Left lobe of liver (tissue), 2 donors: ENCODE measurements at regions not wholly inside any gene's neighbourhood (a gene's known extent, or its start where the extent isn't known, plus 50 kb on each side); places are given as distances from the start of the nearest gene placed in this dataset.
A peak's percentile ranks its signal among the peaks of the same experiment; 100 is the strongest.

Experiments used
- ATAC-seq: fragments of 200-7000 bp; cut with Tn5 transposase; one replicate; pipeline ENCODE4 v1.9.1; 2020; ENCODE audit warnings: mild to moderate bottlenecking, moderate library complexity
- DNase-seq: peaks from one replicate; pipeline ENCODE4 v3.0.0-alpha.2; 2020; ENCODE audit warnings: low spot score
- donor health status: DM: no; HTN: no; CAD: no; lungs with moderate emphysema.
- donor health status: DM: no; HTN: yes; CAD: no.

DNA sequence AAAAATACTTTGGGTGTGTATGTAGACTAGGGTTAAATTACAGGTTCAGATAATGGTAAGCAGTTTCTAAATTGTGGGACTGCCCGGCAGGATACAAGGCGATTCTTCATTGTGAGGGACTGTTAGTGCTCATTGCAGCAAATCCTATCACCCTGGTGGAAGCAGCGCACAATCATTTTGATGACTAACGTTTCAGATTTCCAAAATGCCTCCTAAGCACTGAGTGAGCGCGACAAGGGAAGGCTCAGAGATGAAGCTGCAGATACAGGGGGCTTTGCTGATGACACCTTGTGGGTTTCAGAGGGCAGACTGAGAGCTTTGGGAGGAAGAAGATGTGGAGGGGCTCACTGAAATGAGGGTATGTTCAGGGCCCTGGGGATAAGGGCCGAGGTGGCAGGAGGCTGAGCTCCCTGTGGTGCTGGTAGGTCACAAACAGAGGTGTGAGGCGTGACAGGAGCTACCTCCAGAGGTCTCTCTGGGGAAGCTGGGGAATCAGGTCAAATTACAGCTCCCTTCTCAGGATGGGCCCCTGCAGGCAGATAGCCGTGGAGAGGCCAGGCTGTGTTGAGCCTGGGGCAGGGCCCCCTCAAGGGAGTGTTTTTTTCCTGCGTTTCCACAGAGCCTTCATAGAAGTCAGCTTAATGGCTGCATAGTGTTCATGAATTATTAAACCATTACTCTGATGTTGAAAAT, 84.5 kb upstream of the FYN start:
- ATAC-seq: no peak
- no peak for DNase-seq

GRCh38 chr6:111958534-111958933, 85.3 kb upstream of the FYN start:
- no peak for ATAC-seq
- DNase-seq: no peak

- no peak for ATAC-seq
Observed at GRCh38 chr6:111959766-111960165, 86.5 kb upstream of the FYN start.

GRCh38 chr6:111967131-111967530, 86.8 kb upstream of the CCN6 start:
- DNase-seq (no peak), ATAC-seq (no peak)

More at GRCh38 chr6:111959766-111960165, 86.5 kb upstream of the FYN start:
- no peak for DNase-seq

DNA sequence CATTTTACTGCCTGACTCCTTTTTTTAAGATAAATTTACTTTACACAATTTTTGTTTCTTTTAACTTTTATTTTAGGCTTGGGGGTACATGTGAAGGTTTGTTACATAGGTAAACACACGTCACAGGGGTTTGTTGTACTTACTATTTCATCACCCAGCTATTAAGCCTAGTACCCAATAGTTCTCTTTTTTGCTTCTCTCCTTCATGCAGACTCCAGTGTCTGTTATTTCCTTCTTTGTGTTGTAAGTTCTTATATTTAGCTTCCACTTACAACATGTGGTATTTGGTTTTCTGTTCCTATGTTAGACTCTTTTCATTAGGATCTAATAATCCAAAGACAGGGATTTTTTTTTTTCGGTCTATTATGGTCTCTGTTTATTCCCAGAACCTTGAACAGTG, 83.5 kb upstream of the CCN6 start:
- DNase-seq: no peak
- ATAC-seq: no peak

DNA sequence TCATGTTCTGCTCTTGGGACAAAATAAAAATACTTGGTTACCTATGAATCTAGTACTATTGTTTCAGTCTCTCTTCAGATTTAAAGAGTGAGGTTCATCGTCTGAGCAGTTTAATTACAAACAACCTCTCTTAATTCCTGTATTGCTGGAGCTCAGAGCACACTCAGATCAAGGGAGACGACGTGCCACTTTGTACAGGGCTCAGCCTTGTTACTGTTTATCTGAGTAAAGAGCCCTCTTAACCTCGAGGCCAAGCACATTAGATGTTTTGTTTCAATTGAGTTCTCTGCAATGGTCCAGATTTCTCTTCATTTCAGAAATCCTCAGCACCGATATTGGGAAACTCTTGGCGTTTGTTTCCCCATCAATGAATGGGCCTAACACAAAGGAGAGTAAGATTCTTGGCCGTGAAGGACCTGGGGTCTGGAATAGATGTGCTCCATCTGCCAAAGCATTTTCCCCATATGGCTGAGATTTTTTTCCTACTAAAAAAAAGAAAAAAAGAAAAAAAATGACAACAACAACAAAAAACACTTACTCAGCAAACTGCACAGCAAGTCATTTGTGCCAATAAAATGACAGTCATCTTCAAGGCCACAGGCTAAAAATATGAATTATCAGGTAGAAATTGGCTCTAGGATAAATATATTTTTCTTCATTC, 82.6 kb upstream of the CCN6 start:
- DNase-seq: no peak
- ATAC-seq: no peak

GRCh38 chr6:111971866-111972532, 81.9 kb upstream of the CCN6 start:
- ATAC-seq: no peak

DNA sequence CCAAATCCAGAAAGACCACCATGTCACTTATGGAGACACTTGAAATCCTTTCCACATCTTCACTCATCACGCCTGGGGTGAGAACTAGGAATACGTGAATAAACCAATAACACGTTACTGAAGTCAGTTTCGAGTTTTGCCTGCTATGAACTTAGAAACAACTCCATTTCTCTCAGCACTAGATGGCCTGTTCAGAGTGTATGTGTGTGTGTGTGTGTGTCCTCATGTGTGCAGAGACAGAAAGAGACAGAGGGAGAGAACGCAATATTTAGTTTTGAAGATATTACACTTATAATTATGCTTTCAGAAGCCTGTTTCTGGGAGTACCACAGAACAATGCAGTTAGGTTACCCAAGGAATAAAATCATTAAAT, 81.2 kb upstream of the CCN6 start:
- DNase-seq: no peak
- no peak for ATAC-seq

More at GRCh38 chr6:111971866-111972532, 81.9 kb upstream of the CCN6 start:
- no peak for DNase-seq

DNA sequence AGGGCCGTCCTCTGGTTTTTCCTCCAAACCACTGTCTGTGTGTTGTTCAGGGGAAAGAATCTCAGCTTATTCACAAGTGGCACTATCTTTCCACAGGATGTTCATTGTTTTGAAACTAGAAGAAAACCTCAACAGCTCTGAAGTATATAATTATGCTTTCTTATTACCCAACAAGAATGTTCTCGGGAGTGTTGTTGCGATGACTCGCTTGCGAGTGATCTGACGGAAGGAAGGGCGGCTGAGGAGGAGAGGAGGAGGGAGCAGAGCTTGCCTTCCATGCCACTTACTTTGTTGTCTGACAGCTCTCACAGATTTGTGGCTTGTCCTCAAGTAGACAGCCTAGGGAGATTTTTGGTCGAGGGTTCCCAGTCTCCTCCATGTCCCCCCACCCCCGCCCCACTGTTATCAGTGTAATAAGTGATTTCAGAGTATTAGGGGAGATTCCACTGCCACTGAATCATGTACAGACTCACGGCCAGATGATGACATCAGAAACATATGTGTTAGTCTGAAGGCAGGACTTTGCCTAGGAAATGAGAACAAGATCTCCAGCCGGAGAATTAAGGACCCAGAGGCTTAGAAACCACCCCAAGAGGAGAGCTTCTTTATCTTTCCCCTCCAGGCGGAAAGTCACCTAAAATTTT, 80.7 kb upstream of the CCN6 start:
- DNase-seq (no peak), ATAC-seq (no peak)

DNA sequence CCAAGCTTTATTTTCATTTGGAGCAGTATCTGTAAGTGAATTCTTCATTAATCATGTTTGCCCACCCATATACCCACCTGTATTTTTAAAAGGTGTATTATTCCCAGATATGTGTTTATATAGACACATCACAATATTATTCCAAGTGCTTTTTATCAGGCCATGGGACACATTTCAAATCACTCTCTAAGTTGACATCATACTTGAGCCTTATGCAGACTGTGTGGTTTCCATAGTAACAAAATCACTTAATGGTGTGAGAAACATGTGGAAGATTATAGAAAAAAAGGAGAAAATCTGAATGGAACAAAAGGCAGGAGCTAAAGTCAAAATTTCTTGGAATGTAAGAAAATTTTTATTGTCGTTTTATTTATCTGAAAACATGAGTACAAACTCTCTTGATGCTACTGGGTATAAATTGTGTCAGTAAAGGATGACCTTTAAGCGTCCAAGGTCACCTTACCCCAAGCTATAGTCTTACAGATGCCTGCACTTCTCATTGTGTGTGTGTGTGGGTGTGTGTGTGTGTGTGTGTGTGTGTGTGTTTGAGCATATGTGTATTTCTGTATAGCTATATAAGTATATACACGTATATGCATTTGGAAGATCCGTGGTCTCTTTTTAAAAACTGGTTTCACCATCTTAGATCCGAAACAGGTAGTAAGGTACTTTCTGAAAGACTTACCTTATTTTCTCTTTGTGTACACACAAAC, 79.8 kb upstream of the CCN6 start:
- ATAC-seq: no peak
- DNase-seq: no peak

- DNase-seq: no peak
- ATAC-seq: no peak
Observed at GRCh38 chr6:111975466-111975865, 78.4 kb upstream of the CCN6 start.

- DNase-seq: no peak
- ATAC-seq: no peak
Observed at GRCh38 chr6:111976139-111976538, 77.8 kb upstream of the CCN6 start.

DNA sequence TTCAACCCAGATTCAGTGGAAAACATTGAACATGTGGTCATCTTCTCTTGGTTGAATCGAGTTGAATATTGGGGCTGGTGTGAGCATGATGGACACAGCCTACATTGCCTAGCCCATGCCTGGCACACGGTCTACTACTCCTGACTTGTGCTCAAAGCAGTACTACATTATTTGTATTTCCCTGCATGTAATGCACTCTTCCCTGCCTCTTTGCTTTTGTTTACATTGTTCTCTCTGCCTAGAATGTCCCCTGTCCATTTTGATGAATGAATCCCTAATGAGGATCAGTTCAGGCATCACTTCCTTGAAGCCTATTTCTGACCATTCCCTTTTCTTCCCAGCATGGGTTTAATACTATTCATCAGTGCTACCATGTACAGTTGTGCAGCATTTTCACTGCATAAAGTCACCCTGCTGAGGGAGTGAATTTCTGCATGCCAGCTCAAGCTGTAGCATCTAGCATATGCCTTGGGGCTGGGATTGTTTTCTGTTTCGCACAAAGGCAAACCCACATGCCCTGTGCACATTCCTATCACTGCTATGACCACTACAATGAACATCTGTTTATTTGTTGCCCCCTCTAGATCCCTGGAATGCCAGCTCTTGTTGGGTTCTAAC, 75.3 kb upstream of the CCN6 start:
- DNase-seq: no peak
- ATAC-seq: no peak

- ATAC-seq: no peak
- DNase-seq: no peak
Observed at GRCh38 chr6:111979633-111980032, 74.3 kb upstream of the CCN6 start.

DNA sequence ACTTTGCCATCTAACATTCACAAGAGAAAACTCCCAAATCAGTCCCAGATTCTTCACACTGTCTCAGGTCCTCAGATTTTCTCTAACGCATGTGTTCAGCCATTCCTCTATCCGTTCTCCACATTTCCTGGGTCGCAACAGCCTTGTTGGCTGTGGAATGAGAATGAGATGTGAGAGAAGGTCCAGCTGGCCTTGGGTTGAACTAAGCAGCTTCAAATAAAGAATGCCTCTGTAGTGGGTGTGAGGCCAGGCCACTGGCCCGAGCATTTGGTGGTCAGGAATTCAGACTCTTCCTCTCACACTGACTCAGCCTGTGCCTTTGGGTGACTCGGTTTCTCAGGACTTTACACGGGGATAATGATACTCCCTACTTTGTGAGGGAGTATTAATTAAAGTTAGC, 73.8 kb upstream of the CCN6 start:
- no peak for DNase-seq
- ATAC-seq: no peak

DNA sequence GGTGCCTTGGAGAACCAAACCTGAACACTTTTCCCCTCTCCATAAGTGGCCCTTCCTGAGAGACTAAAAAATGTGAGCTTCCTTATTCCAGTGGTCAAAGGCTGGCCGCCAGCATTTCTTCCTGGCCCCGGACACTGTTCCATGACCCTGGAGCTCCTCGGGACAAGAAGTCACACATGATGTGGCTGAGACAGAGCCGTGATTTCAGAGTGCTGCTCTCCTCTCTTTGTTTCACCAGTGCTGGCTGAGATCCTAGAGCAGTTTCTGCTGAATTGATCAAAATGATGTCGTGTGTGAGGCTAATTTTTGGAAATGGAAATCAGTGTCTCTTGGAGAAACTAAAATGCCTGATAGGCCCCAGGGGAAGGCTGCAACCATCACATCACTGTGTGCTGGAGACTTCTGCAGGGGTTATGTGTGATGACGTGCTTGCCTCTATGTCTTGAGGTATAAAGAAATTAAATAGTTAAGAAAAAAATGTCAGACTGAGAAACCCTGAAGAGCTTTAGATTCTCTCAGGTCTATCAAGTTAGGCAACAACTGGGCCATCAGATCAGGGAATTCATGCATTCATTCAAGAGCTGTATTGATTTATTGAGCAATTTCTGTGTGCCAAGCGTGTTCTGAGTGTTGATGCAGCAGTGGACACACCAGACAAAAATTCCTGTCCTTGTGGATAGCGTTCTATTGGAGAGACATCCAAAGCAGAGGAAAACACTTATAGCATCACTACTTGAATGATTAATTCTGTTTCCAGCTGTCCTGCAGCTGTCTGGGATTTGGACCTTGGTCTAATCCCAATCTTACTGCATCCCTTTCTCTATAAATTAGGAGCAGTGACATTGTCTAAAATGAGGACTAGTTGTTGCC, 72.7 kb upstream of the CCN6 start:
- ATAC-seq (peak; percentile 31), DNase-seq (no peak)

- ATAC-seq (no peak), DNase-seq (no peak)
Observed at GRCh38 chr6:111982681-111983080, 71.2 kb upstream of the CCN6 start.

DNA sequence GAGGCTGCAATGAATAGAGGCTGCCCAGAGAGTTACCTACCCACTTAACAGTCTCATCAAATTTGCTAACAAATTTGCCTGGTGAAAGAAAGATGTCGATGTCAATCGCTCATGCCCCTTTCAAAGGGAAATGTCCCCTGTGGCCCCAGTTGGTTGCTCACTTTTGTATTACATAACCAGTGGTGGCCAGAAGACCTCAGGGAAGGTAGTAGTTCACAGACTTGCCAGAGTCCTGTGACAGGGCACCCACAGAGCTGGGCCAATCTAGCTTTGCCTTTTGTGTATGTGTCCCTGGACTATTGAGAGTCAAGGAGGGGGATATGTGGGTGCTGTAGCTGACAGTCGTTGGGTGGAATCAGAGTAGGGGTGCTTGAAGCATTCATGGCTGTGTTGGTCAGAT, 70.7 kb upstream of the CCN6 start:
- no peak for ATAC-seq
- DNase-seq: no peak

DNA sequence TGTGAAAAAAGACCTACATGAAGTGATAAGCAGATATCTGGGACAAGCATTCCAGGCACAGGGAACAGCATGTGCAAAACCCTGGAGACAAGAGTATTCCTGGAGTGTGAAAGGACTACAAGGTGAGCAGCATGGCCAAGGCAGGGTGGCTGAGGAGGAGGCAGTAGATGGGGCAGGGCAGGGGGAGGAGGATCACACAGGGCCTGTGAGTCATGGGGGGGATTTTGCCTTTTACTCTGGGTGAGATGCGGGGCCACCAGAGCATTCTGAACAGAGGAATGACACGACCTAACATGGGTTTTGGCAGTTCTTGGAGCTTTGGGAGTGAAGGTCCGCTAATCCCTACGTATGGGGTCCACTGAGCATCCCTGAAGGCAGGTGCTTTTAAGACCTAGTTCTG, 69.8 kb upstream of the CCN6 start:
- no peak for DNase-seq
- no peak for ATAC-seq
